Activated CD8-positive, alpha-beta memory T cell treated with anti-CD3 and anti-CD28 coated beads for 36 hours (primary cell): ENCODE measurements at regions not wholly inside any gene's neighbourhood (a gene's known extent, or its start where the extent isn't known, plus 50 kb on each side); places are given as distances from the start of the nearest gene placed in this dataset.

Experiments
- CTCF ChIA-PET: fragments of 350-600 bp; sonication (Branson Sonifier 250); formaldehyde crosslinking; loops from one replicate; lab custom pipeline; 2021; ENCODE audit warnings: antibody characterized with exemption; lab: Charles Lee
- POLR2A ChIA-PET: fragments of 350-600 bp; sonication (Branson Sonifier 250); formaldehyde crosslinking; loops from one replicate; lab custom pipeline; 2021; ENCODE audit warnings: antibody characterized with exemption; lab: Charles Lee

DNA sequence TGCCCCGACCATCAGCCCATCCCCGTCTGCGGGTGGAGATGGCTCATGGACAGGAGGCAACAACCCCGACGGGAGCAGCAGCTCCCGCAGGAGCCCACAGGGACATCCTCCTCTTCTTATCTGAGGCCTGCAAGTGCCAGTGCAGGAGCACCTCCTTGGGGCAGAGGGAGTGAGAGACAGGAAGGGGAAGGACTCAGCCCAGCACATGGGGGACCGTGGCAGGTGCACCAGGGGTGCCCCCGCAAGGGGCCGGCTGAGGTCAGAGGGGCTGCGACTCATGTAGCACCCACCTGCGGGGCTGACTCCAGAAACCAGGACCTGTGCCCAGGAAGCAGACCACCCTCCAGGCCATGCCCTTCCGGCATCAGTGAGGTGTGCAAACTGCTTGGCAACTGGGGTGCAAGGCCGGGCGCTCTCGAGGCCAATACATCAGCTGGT lies 259.8 kb upstream of the ADAMTS16 start:
- ChIA-PET POLR2A (no interaction called here), CTCF (no interaction called here)

DNA sequence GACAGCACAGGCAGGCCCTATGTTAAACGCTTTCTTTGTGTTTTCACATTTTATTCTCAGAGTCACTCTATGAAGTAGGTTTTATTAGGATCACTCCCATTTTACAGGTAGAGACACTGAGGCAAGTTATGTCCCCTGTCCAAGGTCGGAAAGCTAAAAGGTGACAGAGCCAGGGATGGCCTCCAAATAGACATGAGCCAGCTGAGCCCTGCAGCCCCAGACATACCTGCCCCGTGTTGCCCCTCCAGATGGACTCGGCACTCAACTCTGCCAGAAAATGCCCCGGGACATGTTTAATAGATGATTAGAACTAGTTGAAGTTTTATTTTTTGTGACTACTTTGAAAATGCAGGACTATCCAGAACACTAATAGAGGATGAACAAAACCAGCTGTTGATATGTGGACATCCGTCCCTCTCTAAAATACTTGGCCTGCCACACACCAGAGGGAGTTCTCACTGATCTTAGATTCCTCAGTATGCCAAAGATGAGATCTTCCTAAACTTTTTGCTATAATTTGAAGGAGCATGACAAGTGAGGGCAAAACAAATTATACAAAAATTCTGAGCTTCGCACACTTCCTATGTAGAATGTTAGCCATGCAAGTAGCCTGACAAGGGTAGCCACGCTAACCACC lies 258.6 kb upstream of the ADAMTS16 start:
- ChIA-PET POLR2A (no interaction called here), CTCF (no interaction called here)

DNA sequence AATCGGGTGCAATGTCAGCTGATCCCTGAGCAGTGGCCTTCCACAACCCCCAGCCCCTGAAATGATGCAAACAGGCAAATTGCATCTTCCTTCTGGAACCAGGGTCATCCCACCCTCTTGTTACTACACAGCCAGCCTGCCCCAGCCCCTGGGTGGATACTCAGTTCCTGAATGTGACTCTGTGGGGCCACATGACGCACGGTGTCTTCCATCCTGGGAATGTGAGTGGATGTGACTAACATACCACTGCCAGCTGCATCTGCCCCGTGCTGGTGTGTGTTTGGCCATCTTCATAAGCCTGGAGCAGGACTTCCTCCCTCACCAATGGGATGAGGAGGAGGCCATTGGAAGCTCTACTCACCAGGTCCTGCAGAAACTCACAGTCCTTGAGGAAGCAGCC lies 257.9 kb upstream of the ADAMTS16 start:
- ChIA-PET CTCF (no interaction called here), POLR2A (no interaction called here)

DNA sequence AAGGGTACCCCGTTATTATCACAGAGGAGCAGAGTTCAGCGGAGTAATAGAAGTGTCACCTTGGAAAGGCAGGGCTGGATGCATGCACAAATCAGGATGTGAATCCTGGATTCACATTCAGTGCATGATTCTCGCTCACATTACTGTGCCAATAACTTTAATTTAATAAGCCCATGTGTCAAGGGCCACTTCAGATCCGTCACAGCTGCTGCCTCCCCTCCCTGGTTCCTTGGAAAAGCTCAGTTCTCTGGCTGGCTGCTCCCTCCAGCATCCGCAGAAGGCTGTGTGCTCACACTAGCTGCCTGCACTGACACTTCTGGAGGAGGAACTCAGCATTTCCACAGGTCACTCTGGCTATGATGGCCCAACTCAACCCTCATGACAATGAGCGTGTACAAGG lies 256.8 kb upstream of the ADAMTS16 start:
- CTCF ChIA-PET = no interaction called here
- POLR2A ChIA-PET = no interaction called here

DNA sequence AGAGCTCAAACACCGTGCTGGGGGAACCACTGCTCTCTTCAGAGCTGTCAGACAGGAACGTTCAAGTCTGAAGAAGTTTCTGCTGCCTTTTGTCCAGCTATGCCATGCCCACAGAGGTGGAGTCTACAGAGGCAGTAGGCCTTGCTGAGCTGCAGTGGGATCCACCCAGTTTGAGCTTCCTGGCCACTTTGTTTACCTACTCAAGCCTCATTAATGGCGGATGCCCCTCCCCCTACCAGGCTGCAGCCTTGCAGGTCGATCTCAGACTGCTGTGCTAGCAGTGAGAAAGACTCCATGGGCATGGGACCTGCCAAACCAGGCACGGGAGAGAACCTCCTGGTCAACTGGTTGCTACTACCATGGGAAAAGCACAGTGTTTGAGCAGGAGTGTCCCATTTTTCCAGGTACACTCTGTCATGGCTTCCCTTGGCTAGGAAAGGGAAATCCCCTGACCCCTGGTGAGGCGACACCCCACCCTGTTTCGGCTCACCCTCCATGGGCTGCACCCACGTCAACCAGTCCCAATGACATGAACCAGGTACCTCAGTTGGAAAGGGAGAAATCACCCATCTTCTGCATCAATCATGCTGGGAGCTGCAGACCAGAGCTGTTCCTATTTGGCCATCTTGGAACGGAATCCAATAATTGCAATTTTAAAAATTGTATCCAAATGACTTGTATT lies 246.9 kb upstream of the ADAMTS16 start:
- ChIA-PET POLR2A (no interaction called here), CTCF (no interaction called here)

DNA sequence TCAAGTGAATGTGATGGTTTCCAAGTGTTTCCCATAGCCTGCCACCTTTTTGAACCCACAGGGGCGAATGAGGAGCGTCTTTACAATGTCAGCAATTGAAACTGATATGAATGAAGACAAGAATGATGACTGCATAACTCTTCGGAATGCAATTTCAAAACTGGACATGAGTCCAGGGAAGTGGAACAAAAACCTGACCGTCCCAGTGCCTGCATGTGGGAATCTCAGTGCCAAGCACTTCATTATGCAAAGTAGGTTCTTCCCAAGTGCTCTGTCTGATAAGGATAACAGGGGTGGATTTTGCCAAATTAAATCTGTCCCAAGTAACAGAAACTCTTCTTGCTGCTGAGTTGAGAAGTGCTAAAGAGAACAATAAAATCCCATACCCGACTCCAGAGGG lies 243.8 kb upstream of the ADAMTS16 start:
- POLR2A ChIA-PET = no interaction called here
- CTCF ChIA-PET = no interaction called here

DNA sequence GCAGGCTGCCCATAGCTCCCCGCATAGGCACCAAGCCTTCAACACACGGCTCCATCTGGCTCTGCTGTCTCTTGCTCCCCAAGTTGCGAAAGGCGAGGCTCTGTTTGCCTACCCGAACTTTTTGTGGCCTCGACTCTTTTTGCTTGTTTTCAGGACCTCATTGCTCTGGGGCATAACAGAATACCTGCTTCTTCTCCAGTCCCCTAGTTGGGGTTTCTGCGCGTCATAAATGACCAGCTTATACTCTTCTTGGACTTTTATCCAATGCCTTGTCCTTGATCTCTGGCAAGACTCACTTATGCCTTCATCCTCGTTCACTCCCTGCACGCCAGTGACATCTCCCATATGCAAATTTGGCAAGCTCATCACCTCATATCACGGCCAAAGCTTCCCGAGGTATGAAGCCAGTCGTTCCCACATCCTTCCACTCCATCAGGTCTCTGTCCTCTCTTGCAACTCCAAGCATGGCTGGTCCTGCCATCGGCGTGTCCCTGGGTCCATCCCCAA lies 238.8 kb upstream of the ADAMTS16 start:
- CTCF ChIA-PET = no interaction called here
- POLR2A ChIA-PET = no interaction called here

DNA sequence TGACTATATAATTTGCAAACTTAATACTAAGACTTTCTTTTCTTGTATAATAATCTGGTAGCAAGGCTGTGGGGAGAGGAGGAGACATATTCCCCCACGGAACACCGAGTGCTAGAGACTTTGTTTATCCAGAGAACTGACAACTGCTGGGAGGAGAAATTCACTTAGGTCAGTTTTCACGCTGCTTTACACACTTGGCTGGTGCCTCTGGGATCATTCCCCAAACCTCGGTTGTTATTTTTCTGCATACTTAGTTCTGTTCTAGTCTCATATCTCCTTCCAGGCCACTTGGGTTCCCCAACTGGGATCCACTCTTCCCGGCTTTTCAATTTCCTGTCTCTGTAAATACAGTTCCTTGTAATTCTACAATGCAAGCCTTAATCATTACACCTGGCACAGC lies 238.2 kb upstream of the ADAMTS16 start:
- POLR2A ChIA-PET = no interaction called here
- CTCF ChIA-PET = no interaction called here

DNA sequence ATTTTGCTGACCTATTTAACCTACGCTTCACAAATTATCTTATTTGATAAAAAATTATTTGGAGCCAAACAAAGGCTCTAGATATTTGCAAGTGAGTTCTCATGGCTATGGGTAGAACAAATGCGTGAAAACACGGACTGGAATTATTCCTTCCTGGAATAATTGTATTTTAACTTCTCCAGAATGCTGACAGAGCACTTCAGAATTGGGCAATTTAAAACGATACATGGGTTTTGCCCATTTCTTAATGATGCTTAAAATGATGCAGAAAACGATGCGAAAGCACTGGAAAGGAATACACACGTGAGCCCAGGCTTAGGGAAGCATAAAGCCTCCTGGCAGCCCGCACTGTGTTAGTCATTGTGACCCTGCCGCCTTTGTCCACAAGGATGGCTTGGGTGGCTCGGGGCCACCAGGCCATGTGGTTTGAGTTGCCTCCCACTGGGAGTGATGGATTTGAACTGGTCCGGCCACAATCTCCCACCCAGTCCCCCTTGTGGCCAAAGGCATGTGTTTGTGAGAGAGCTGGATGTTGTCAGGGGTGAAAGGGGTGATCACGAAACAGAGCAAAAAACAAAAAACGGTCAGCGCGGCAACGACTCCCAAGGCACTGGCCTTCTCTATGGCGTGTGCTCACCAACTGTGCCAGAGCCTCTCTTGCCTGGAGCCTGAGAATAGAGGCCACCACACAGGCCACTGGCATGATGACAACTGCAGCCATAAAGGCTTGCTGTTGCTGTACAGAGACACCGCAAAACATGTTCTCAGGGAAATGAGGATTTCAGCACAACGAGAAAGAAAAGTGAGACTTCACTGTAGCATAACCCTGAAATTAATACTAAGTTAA lies 234.2 kb upstream of the ADAMTS16 start:
- CTCF ChIA-PET = no interaction called here
- POLR2A ChIA-PET = no interaction called here

DNA sequence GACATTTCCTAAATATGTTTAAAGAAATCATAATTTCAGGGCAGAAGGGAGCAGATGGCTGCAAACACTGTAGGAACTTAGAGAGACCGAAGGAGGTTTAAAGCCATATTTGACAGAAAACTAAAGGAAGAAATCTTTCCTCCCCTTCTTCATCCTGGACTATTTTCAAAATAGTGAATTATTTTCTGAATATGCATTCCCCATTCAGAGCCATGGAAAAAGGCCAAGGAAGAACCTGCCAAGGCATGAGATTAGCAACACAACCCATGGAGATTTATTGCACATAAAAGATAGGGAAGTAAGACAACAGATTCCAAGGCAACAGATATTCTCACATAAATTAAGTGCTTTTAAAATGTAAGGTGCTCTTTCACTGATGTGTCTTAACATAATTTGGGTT lies 233.3 kb upstream of the ADAMTS16 start:
- ChIA-PET CTCF (no interaction called here), POLR2A (no interaction called here)

DNA sequence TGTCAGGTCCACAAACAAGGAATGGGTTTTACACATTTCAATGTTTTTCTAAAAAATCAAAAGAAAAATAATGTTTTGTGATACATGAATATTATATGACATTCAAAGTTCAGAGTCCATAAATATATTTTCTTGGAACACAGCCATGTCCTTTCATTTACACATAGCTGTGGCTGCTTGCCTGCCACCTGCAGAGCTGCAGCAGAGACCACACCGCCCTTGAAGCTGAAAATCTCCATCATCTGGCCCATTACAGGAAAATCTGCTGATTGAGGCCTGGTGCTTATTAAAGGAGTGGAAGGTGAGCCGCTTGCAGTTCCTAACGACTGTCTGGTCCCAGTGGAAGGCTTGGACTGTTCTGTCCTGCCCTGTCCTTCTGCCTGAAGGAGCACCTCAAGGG lies 232.6 kb upstream of the ADAMTS16 start:
- ChIA-PET POLR2A (no interaction called here), CTCF (no interaction called here)

DNA sequence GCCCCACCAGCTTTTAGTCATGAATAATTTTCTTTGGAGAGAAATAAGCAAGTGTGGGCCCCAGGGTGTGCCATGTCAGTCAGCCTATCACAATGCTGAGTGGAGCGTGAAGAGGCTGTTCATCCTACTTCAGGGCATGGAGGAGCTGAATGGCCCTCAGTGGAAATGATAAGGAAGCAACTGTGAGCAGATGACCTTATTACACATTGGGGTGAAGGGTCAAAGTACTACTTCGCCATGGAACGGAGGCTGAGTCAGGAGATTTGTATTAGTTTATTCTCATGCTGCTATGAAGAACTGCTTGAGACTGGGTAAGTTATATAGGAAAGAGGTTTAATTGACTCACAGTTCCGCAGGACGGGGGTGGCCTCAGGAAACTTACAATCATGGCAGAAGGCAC lies 231.0 kb upstream of the ADAMTS16 start:
- ChIA-PET POLR2A (no interaction called here), CTCF (no interaction called here)

DNA sequence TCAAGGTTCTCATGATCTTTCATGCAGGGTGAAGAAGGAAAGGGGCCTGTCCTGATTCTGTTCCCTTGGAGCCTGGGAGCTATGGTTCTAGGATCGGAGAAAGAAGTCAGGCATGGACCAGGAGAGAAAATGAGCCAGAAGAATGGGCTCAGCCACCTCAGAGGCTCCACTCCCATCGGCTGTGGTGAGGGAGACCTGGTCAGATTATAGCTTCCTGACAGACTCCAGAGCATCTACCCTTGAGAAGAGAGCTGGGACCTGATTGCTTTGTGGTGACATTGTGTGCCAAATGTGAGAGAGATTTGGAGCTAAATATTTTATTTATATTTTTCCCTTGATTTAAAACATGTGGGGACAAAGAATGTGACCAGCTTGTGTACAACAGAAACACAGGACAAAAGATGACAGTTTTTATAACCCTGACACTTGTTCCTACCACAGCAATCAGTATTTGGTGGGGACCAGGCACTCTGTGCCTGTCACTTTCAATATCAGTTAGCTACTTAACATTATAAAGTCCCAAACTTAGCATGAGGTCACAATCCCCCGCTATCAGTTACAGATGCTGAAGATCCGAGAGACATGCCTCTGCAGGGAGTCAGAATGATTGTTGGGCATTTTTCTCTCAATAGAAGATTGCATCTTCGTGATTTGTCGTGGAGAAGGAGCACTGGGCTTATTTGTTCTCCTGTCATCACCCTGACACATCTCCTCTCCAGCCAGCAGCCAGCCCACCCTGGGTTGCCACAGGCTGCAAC lies 228.3 kb upstream of the ADAMTS16 start:
- CTCF ChIA-PET = no interaction called here
- POLR2A ChIA-PET = no interaction called here

DNA sequence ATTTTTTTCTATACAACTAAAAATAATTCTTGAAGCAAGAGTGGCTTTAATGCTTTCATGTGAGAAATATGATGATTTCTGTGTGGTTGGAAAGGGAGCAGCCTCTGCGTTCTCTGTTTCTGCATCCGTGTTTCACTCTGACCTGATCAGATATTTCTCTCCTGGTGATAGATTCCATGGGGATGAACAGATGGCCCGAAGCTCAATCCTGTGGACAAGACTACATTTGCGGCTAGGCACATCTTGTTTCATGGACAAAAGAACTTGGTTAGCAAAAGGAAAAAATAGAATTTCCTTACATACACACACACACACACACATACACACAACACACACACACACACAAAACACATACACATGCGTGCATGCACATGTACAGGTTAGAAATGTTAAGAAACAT lies 218.2 kb upstream of the ADAMTS16 start:
- ChIA-PET CTCF (no interaction called here), POLR2A (no interaction called here)

DNA sequence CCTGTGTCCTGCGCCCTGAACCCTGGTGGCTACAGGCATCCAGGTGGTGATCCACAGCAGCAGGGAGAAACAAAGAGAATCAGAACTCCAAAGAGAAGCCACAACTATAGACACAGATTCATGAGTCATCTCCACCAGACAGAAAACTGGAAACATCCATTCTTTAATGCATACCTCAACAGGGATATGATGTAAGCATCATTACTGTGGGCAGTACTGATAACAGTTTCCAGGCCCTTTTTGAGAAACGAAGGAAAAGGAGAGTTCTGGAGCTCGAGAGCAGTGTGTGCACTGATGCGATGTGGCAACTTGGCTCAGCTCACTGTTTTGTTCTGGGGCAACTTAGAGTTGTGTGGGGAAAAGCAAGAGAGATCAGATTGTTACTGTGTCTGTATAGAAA lies 215.6 kb upstream of the ADAMTS16 start:
- POLR2A ChIA-PET = no interaction called here
- CTCF ChIA-PET = no interaction called here

DNA sequence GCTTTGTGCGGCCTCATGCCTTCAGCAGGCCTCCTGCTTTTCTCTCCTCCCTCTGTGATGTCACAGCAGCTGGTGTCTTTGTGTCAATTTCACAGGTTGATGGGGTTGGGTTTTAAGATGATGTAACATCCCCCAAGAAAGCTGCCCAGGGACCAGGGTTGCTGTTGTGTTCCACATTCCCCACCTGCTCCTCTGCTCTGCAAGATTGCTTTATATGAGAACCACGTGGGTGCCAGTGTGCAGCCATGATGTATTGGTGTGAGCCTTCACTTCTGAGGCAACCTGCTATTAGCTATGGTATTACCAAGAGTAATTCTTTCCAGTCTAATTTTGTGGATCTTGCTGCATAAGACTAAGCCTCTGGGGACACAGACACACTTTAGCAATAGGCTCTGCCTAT lies 213.0 kb upstream of the ADAMTS16 start:
- ChIA-PET POLR2A (no interaction called here), CTCF (no interaction called here)

DNA sequence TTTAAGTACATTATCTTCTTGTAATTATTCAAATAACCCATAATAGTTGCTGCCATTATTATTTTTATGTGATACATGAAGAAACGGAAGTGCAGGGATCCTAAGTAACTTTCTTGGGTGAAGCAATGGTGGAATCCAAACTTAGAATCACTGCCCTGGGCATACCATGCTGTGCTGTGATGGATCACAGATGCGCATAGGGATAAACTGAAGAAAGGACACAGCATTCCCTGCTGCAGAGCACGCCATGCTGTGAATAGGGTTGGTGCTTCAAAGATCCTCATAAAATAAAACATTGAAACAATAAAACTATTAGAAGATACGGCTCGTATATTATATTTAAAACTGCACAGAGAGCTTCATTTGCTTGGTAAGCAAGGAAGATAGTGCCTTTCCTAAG lies 211.7 kb upstream of the ADAMTS16 start:
- CTCF ChIA-PET = no interaction called here
- POLR2A ChIA-PET = no interaction called here

DNA sequence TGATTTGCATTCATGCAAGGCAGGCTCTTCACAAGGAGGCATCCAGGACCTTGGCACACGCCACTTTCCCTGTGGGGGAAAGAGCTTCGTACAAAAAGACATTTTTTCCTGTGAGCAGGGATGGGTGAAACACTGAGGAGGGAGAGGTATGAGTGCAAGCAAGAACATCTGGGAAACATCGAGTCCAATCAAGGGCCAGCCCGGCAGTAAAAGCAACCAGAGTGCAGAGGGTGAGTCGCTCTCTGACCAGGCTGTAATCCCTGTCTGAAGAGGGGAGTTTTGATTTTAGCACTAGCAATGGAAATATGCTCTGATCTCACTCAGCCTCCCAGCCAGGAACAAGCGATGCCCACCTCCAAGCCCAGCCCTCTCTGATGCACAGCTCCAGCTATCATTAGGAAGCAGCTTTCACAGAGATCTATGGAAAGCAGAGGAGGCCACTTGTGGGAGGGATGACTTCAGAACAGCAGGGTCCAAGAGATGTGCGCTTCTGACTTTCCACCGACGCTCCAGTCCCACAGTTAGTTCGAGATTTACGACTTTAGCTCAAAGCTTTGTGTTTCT lies 211.0 kb upstream of the ADAMTS16 start:
- ChIA-PET POLR2A (no interaction called here), CTCF (no interaction called here)

DNA sequence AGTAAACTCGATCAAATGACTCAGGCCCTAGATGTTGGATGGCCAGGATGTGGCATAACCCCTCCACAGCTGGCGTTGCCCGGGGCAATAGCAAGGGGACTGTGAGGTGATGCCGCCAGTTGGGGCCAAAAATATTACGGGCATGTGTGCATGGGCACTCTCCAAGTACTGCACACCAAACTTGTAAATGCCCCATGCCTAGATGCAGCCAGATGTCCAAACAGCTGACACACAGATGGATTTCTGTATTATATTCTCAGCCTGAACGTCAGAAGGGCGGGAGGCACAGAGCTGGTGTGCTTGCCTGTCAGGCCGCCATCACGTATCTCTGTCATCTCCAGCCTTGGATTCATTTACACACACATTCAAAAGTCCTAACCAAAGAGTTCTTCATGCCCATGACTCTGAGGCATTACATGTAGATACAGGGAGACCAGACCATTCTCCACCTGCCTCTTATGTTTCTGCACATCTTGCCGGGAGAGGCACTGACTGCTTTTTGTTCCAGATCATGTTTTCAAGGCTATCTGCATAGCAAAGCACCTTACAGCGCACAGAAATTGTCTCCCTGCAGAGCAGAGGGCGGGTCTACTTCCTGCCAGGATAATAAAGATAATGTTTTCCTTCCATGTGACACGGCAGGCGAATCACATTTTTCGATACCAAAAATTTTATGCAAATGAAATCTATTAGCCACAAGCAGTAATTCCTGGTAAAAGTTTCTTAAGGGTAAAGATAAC lies 200.9 kb upstream of the ADAMTS16 start:
- ChIA-PET POLR2A (no interaction called here), CTCF (no interaction called here)
